ENCODE measurements at regions not wholly inside any gene's neighbourhood (a gene's known extent, or its start where the extent isn't known, plus 50 kb on each side); places are given as distances from the start of the nearest gene placed in this dataset.

DNA sequence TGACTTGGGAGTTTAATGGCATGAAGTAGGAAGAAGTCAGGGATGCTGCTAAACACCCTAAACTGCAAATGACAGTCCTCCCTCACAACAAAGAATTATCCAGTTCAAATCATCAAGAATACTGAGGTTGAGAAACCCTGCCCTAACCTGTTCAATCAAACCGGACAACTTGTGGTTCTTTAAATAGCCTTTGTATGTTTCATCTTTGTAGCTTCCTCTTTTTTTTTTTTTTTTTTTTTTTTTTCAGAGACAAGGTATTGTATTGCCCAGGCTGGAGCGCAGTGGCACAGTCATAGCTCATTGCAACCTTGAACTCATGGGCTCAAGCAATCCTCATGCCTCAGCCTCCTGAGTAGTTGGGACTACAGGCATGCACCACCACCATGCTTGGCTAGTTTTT is 52.5 kb upstream of the TTC29 start:
- WGBS, 2 donors (ENCODE audit: extremely low coverage in 2 of 2, insufficient read length in 2 of 2, insufficient replicate concordance in 1 of 2) = no CpG with 5 or more reads among the region's 2 CpGs
- H2BK5ac ChIP-seq (ENCODE audit: low read length) = no peak overlapping the region
- no peaks in the 10 kb centered on the region for H3K9me3 ChIP-seq (replicated peaks in 1 of 2; ENCODE audit: control insufficient read depth in 2 of 2, insufficient read depth in 1 of 2, low read depth in 1 of 2, low read length in 2 of 2)
- DNase-seq (ENCODE audit: low spot score) = no peak
- no peak overlapping the region for H3K23ac ChIP-seq (ENCODE audit: low read depth, low read length, poor library complexity)
- H2BK120ac ChIP-seq (ENCODE audit: low read depth, low read length) = no peak overlapping the region
- H3K18ac ChIP-seq (ENCODE audit: low read length) = no peak overlapping the region
- no peaks in the 10 kb centered on the region for H3K27me3 ChIP-seq (ENCODE audit: control insufficient read depth in 3 of 3, insufficient read depth in 3 of 3, low read depth in 1 of 3, low read length in 3 of 3)
- H3K36me3 ChIP-seq (replicated peaks in 1 of 2; ENCODE audit: control insufficient read depth in 2 of 2, insufficient read depth in 2 of 2, low read length in 2 of 2) = no peaks in the 10 kb centered on the region
- no peak overlapping the region for H3K14ac ChIP-seq (ENCODE audit: low read length)
- H2AFZ ChIP-seq (ENCODE audit: low read length) = no peak overlapping the region
- H2AK5ac ChIP-seq (ENCODE audit: low read depth, low read length) = no peak overlapping the region
- H4K8ac ChIP-seq (ENCODE audit: low read depth, low read length) = no peak overlapping the region
- no peak overlapping the region for H3K4me2 ChIP-seq (ENCODE audit: insufficient read depth, low read length, poor library complexity, severe bottlenecking)
- peak overlapping the region; percentile 50 for H3K9ac ChIP-seq (ENCODE audit: low read depth, low read length, poor library complexity)
- no peak overlapping the region for H3K27ac ChIP-seq (replicated peaks; ENCODE audit: low read length)
- H3K4me1 ChIP-seq (ENCODE audit: control insufficient read depth in 2 of 2, insufficient read depth in 1 of 2, low read depth in 1 of 2, low read length in 2 of 2) = no peaks in the 10 kb centered on the region
- H3K4me3 ChIP-seq (ENCODE audit: low read length in 2 of 2) = no peak overlapping the region
- no peak overlapping the region for H2BK12ac ChIP-seq (ENCODE audit: low read length)
- H4K91ac ChIP-seq (ENCODE audit: low read depth, low read length, poor library complexity) = no peak overlapping the region
- no peaks in the 10 kb centered on the region for H3K79me1 ChIP-seq (ENCODE audit: low read depth, low read length)
- H3K4ac ChIP-seq (ENCODE audit: low read length) = no peak overlapping the region
- H2BK15ac ChIP-seq (ENCODE audit: low read length) = no peak overlapping the region

DNA sequence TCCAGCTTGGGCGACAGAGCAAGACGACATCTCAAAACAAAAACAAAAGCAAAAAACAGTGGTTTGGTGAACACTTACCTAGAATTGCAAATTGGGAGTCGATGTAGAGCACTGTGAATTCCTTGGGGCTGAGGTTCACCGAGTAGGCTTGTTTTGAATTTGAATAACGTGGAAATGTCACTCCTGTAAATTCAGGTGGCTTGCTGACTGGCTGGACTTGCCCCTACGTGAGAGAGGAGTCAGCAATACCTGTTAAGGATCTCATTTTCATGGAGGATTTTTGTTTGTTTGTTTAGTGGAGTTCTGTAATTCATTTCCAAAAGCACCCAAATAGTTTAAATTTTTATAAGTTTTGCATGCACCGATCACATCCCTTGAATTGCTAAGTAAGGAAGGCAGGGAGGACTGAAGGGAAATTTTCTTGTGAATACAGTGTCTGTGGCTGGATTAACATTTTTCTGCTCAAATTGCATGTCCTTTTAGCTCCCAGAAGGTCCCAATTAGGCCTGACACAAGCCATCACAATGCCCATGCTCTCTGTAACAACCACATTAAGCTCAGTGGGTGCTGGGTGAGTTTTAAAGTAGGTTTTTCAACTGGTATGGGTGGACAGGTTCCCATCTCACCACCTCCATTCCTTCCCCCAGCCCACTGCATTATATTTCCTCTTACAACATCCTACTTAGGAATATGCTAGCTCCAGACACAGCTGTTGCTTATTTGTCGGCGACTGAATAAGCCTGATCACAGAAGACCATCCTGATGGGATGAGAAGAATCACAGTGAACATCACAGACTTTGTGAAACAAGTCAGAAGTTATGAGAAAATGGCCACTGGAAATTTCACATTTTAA is 58.5 kb upstream of the TTC29 start:
- Histone ChIP-seq H3K4me1 (ENCODE audit: control insufficient read depth in 2 of 2, insufficient read depth in 1 of 2, low read depth in 1 of 2, low read length in 2 of 2) (peaks cover 0 to 3% of the 10 kb centered on the region in 2 donors), H4K91ac (ENCODE audit: low read depth, low read length, poor library complexity) (no peak overlapping the region), H3K14ac (ENCODE audit: low read length) (no peak overlapping the region), H2BK5ac (ENCODE audit: low read length) (no peak overlapping the region), H3K79me1 (ENCODE audit: low read depth, low read length) (no peaks in the 10 kb centered on the region), H2AFZ (ENCODE audit: low read length) (no peak overlapping the region), H3K23ac (ENCODE audit: low read depth, low read length, poor library complexity) (no peak overlapping the region), H3K27me3 (ENCODE audit: control insufficient read depth in 3 of 3, insufficient read depth in 3 of 3, low read depth in 1 of 3, low read length in 3 of 3) (peaks cover 0 to 4% (median 0%) of the 10 kb centered on the region in 3 experiments), H2AK5ac (ENCODE audit: low read depth, low read length) (no peak overlapping the region), H3K9me3 (replicated peaks in 1 of 2; ENCODE audit: control insufficient read depth in 2 of 2, insufficient read depth in 1 of 2, low read depth in 1 of 2, low read length in 2 of 2) (no peaks in the 10 kb centered on the region), H3K4me2 (ENCODE audit: insufficient read depth, low read length, poor library complexity, severe bottlenecking) (no peak overlapping the region), H2BK12ac (ENCODE audit: low read length) (no peak overlapping the region), H3K9ac (ENCODE audit: low read depth, low read length, poor library complexity) (no peak overlapping the region), H4K8ac (ENCODE audit: low read depth, low read length) (no peak overlapping the region), H3K27ac (replicated peaks; ENCODE audit: low read length) (no peak overlapping the region), H2BK15ac (ENCODE audit: low read length) (no peak overlapping the region), H3K36me3 (replicated peaks in 1 of 2; ENCODE audit: control insufficient read depth in 2 of 2, insufficient read depth in 2 of 2, low read length in 2 of 2) (no peaks in the 10 kb centered on the region), H3K4me3 (ENCODE audit: low read length in 2 of 2) (no peak overlapping the region), H2BK120ac (ENCODE audit: low read depth, low read length) (no peak overlapping the region), H3K4ac (ENCODE audit: low read length) (no peak overlapping the region), H3K18ac (ENCODE audit: low read length) (no peak overlapping the region)
- no CpG with 5 or more reads among the region's 9 CpGs for WGBS, 2 donors (ENCODE audit: extremely low coverage in 2 of 2, insufficient read length in 2 of 2, insufficient replicate concordance in 1 of 2)
- DNase-seq (ENCODE audit: low spot score) = no peak

DNA sequence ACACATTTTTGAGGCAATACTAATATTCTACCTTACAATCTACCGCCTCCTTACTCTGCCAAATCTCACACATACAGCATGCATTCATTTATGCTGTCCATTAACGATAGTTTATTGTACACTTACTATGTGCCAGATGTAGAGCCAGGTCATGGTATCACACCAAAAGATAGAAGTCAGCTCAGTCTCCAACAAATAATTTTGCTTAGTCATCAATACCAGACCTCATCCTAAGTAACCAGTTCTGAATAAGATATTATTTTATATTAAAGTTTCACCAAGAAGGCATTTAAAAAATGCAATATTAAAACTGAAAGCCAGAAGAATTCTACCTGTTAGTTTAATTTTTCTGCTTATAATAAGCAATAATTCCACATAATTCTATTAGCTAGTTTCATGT is 60.6 kb upstream of the TTC29 start:
- Histone ChIP-seq H3K27ac (replicated peaks; ENCODE audit: low read length) (no peak overlapping the region), H3K4me3 (ENCODE audit: low read length in 2 of 2) (no peak overlapping the region)

DNA sequence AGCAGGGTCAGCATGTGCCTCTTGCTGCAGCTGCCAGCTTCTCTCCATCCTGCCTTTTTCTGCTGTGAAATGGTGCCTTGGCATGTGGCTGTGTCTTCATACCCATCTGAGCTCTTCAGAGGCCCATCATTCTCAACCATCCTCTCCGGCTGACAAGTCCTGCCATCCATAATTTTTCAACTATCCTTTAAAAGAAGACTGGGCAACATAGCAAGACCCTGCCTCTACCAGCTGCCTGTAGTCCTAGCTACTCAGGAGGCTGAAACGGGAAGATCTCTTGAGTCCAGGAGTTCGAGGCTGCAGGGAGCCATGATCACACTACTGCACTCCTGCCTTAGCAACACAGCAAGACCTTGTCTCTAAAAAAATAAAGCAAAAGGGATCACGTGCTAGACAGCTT is 64.2 kb upstream of the TTC29 start:
- Histone ChIP-seq H3K18ac (ENCODE audit: low read length) (peak overlapping the region; percentile 15), H2BK12ac (ENCODE audit: low read length) (no peak overlapping the region), H2BK15ac (ENCODE audit: low read length) (no peak overlapping the region), H2BK5ac (ENCODE audit: low read length) (no peak overlapping the region), H3K4me1 (ENCODE audit: control insufficient read depth in 2 of 2, insufficient read depth in 1 of 2, low read depth in 1 of 2, low read length in 2 of 2) (peaks cover 0 to 6% of the 10 kb centered on the region in 2 donors), H3K4me3 (ENCODE audit: low read length in 2 of 2) (no peak overlapping the region), H3K4ac (ENCODE audit: low read length) (no peak overlapping the region), H2BK120ac (ENCODE audit: low read depth, low read length) (no peak overlapping the region), H3K23ac (ENCODE audit: low read depth, low read length, poor library complexity) (no peak overlapping the region), H3K14ac (ENCODE audit: low read length) (no peak overlapping the region), H4K8ac (ENCODE audit: low read depth, low read length) (no peak overlapping the region), H3K79me1 (ENCODE audit: low read depth, low read length) (no peaks in the 10 kb centered on the region), H3K27ac (replicated peaks; ENCODE audit: low read length) (no peak overlapping the region), H4K91ac (ENCODE audit: low read depth, low read length, poor library complexity) (no peak overlapping the region), H3K36me3 (replicated peaks in 1 of 2; ENCODE audit: control insufficient read depth in 2 of 2, insufficient read depth in 2 of 2, low read length in 2 of 2) (no peaks in the 10 kb centered on the region), H3K9ac (ENCODE audit: low read depth, low read length, poor library complexity) (no peak overlapping the region), H2AK5ac (ENCODE audit: low read depth, low read length) (no peak overlapping the region), H3K9me3 (replicated peaks in 1 of 2; ENCODE audit: control insufficient read depth in 2 of 2, insufficient read depth in 1 of 2, low read depth in 1 of 2, low read length in 2 of 2) (no peaks in the 10 kb centered on the region), H2AFZ (ENCODE audit: low read length) (no peak overlapping the region), H3K4me2 (ENCODE audit: insufficient read depth, low read length, poor library complexity, severe bottlenecking) (no peak overlapping the region), H3K27me3 (ENCODE audit: control insufficient read depth in 3 of 3, insufficient read depth in 3 of 3, low read depth in 1 of 3, low read length in 3 of 3) (peaks cover 0 to 4% (median 0%) of the 10 kb centered on the region in 3 experiments)
- no CpG with 5 or more reads among the region's 4 CpGs for WGBS, 2 donors (ENCODE audit: extremely low coverage in 2 of 2, insufficient read length in 2 of 2, insufficient replicate concordance in 1 of 2)
- no peak for DNase-seq (ENCODE audit: low spot score)

More for the DNA sequence above, 60.6 kb upstream of the TTC29 start:
- Histone ChIP-seq H3K4ac (ENCODE audit: low read length) (no peak overlapping the region), H3K14ac (ENCODE audit: low read length) (no peak overlapping the region), H3K23ac (ENCODE audit: low read depth, low read length, poor library complexity) (no peak overlapping the region), H4K8ac (ENCODE audit: low read depth, low read length) (no peak overlapping the region), H2BK120ac (ENCODE audit: low read depth, low read length) (no peak overlapping the region), H2AK5ac (ENCODE audit: low read depth, low read length) (no peak overlapping the region), H3K9me3 (replicated peaks in 1 of 2; ENCODE audit: control insufficient read depth in 2 of 2, insufficient read depth in 1 of 2, low read depth in 1 of 2, low read length in 2 of 2) (no peaks in the 10 kb centered on the region), H3K4me2 (ENCODE audit: insufficient read depth, low read length, poor library complexity, severe bottlenecking) (no peak overlapping the region), H2BK12ac (ENCODE audit: low read length) (no peak overlapping the region), H2BK5ac (ENCODE audit: low read length) (no peak overlapping the region), H3K9ac (ENCODE audit: low read depth, low read length, poor library complexity) (no peak overlapping the region), H3K18ac (ENCODE audit: low read length) (no peak overlapping the region), H3K27me3 (ENCODE audit: control insufficient read depth in 3 of 3, insufficient read depth in 3 of 3, low read depth in 1 of 3, low read length in 3 of 3) (peaks cover 0 to 4% (median 0%) of the 10 kb centered on the region in 3 experiments), H4K91ac (ENCODE audit: low read depth, low read length, poor library complexity) (no peak overlapping the region), H2BK15ac (ENCODE audit: low read length) (no peak overlapping the region), H2AFZ (ENCODE audit: low read length) (no peak overlapping the region), H3K4me1 (ENCODE audit: control insufficient read depth in 2 of 2, insufficient read depth in 1 of 2, low read depth in 1 of 2, low read length in 2 of 2) (peaks cover 0 to 3% of the 10 kb centered on the region in 2 donors), H3K79me1 (ENCODE audit: low read depth, low read length) (no peaks in the 10 kb centered on the region), H3K36me3 (replicated peaks in 1 of 2; ENCODE audit: control insufficient read depth in 2 of 2, insufficient read depth in 2 of 2, low read length in 2 of 2) (no peaks in the 10 kb centered on the region)
- DNase-seq (ENCODE audit: low spot score) = no peak
- WGBS, 2 donors (ENCODE audit: extremely low coverage in 2 of 2, insufficient read length in 2 of 2, insufficient replicate concordance in 1 of 2) = no CpG with 5 or more reads among the region's 2 CpGs

Measured in neuronal stem cell (in vitro differentiated cells).